ENCODE measurements at regions not wholly inside any gene's neighbourhood (a gene's known extent, or its start where the extent isn't known, plus 50 kb on each side); places are given as distances from the start of the nearest gene placed in this dataset.

GRCh38 chr4:157840648-157841047 lies 332.2 kb downstream of the GASK1B start:
- DNase-seq (ENCODE audit: low read depth in 1 of 2, low spot score in 1 of 2), result no peak
- H3K27ac ChIP-seq (replicated peaks), result no peak overlapping the region

GRCh38 chr4:157840034-157840433 lies 332.8 kb downstream of the GASK1B start:
- DNase-seq (ENCODE audit: low read depth in 1 of 2, low spot score in 1 of 2), result no peak
- TF ChIP-seq GABPA (IDR thresholded peaks at IDR 0.05; ENCODE audit: low read depth) (no peak), CTCF (IDR thresholded peaks at IDR 0.05; ENCODE audit: insufficient read depth, low read length) (no peak), REST (IDR thresholded peaks at IDR 0.05; ENCODE audit: insufficient replicate concordance, low read depth) (no peak), SPI1 (IDR thresholded peaks at IDR 0.05; ENCODE audit: borderline replicate concordance, low read depth) (no peak), POLR2AphosphoS5 (IDR thresholded peaks at IDR 0.05; ENCODE audit: low read depth) (no peak)
- Histone ChIP-seq H3K4me3 (replicated peaks; ENCODE audit: insufficient read depth, low read length) (no peak overlapping the region), H3K27ac (replicated peaks) (no peak overlapping the region), H3K27me3 (ENCODE audit: insufficient read depth, poor library complexity, severe bottlenecking) (no peaks in the 10 kb centered on the region)

More at GRCh38 chr4:157840648-157841047, 332.2 kb downstream of the GASK1B start:
- no peaks in the 10 kb centered on the region for H3K27me3 ChIP-seq (ENCODE audit: insufficient read depth, poor library complexity, severe bottlenecking)
- H3K4me3 ChIP-seq (replicated peaks; ENCODE audit: insufficient read depth, low read length), result no peak overlapping the region
- no peak for TF ChIP-seq CTCF (IDR thresholded peaks at IDR 0.05; ENCODE audit: insufficient read depth, low read length)
- TF ChIP-seq POLR2AphosphoS5 (IDR thresholded peaks at IDR 0.05; ENCODE audit: low read depth), result no peak
- no peak for TF ChIP-seq SPI1 (IDR thresholded peaks at IDR 0.05; ENCODE audit: borderline replicate concordance, low read depth)
- TF ChIP-seq REST (IDR thresholded peaks at IDR 0.05; ENCODE audit: insufficient replicate concordance, low read depth), result no peak
- no peak for TF ChIP-seq GABPA (IDR thresholded peaks at IDR 0.05; ENCODE audit: low read depth)

- no peak overlapping the region for H3K4me3 ChIP-seq (replicated peaks; ENCODE audit: insufficient read depth, low read length)
- H3K27me3 ChIP-seq (ENCODE audit: insufficient read depth, poor library complexity, severe bottlenecking), result no peaks in the 10 kb centered on the region
- DNase-seq (ENCODE audit: low read depth in 1 of 2, low spot score in 1 of 2), result no peak
- H3K27ac ChIP-seq (replicated peaks), result no peak overlapping the region
- TF ChIP-seq REST (IDR thresholded peaks at IDR 0.05; ENCODE audit: insufficient replicate concordance, low read depth) (no peak), SPI1 (IDR thresholded peaks at IDR 0.05; ENCODE audit: borderline replicate concordance, low read depth) (no peak), POLR2AphosphoS5 (IDR thresholded peaks at IDR 0.05; ENCODE audit: low read depth) (no peak), GABPA (IDR thresholded peaks at IDR 0.05; ENCODE audit: low read depth) (no peak), CTCF (IDR thresholded peaks at IDR 0.05; ENCODE audit: insufficient read depth, low read length) (no peak)
Observed at GRCh38 chr4:157838366-157838765, 334.5 kb downstream of the GASK1B start.

All from HL-60 (cell line).